Right lobe of liver (tissue), 6 donors: ENCODE measurements at regions not wholly inside any gene's neighbourhood (a gene's known extent, or its start where the extent isn't known, plus 50 kb on each side); places are given as distances from the start of the nearest gene placed in this dataset.

ENCODE experiments used
- ATAC-seq, 4 donors: fragments of 200-7000 bp; cut with Tn5 transposase; one replicate each; pipeline ENCODE4 v1.9.1; 2020; ENCODE audit warnings: mild to moderate bottlenecking in 4 of 4, moderate library complexity in 4 of 4
- DNase-seq, 3 donors: peaks; one replicate each; pipeline ENCODE4 v3.0.0-alpha.2; 2020
- H3K27ac ChIP-seq, 3 donors: fragments of 200-600 bp; one replicate each; pipeline ENCODE4 v1.8.0; 2022
- H3K27me3 ChIP-seq, 2 donors: fragments of 200-600 bp; one replicate each; pipeline ENCODE4 v1.8.0; 2022
- H3K36me3 ChIP-seq, 4 donors: fragments of 200-600 bp; sonication (generic) in 1 of 4; one replicate each; pipeline versions ENCODE4 v1.5.1 to v1.8.0; 2017 to 2022; ENCODE audit warnings: control low read depth in 1 of 4
- H3K4me1 ChIP-seq, 4 donors: fragments of 200-600 bp; sonication (generic) in 1 of 4; one replicate each; pipeline versions ENCODE4 v1.5.1 to v1.8.0; 2017 to 2022; ENCODE audit warnings: control low read depth in 1 of 4
- H3K4me3 ChIP-seq, 3 donors: fragments of 200-600 bp; one replicate each; pipeline ENCODE4 v1.8.0; 2022
- H3K9me3 ChIP-seq, 4 donors: fragments of 200-600 bp; sonication (generic) in 1 of 4; one replicate each; pipeline versions ENCODE4 v1.5.1 to v1.8.0; 2017 to 2022; ENCODE audit warnings: control low read depth in 1 of 4
- POLR2A ChIP-seq: fragments of 450-650 bp; IDR thresholded peaks from one replicate; pipeline ENCODE4 v1.6.1; 2017; ENCODE audit warnings: antibody characterized with exemption, mild to moderate bottlenecking
- WGBS: methylation state at CpG from one replicate; pipeline ENCODE4 v1.1.6; 2018; ENCODE audit warnings: low coverage, low lambda C conversion rate; ENCODE audit not compliant: insufficient coverage; ENCODE audit errors: missing lambda C conversion rate; 5-methylcytosine and 5-hydroxymethylcytosine counted together
- intact Hi-C, 2 donors: fragments of 100-400 bp; cut with DNase I; formaldehyde crosslinking; loops; one replicate each; pipeline versions ENCODE4 v1.11.2 to v1.14.1; 2022
- TF ChIP-seq, protein P1 (sequence below), 4 donors: fragments of 200-600 bp in 3 of 4; fragments of 450-650 bp in 1 of 4; IDR thresholded peaks; one replicate each; pipeline versions ENCODE4 v1.5.1 to v1.8.0; 2016 to 2022; ENCODE audit warnings: antibody characterized with exemption in 4 of 4, mild to moderate bottlenecking in 2 of 4
- donor health status: DM: no; HTN: yes; CAD: no.
- donor health status: DM: no; HTN: no; CAD: no.
- donor health status: DM: no; HTN: no; CAD: no.
- donor health status: DM: no; HTN: yes; CAD: no.
- donor health status: DM: no; HTN: yes; CAD: no.

GRCh38 chr2:239539083-239539775 lies 138.4 kb upstream of the HDAC4 start:
- ATAC-seq (no peak), DNase-seq (peak in 1 of 3 donors; percentile 15)
- Histone ChIP-seq H3K4me1 (no peaks in the 10 kb centered on the region), H3K27ac (no peak overlapping the region), H3K9me3 (no peaks in the 10 kb centered on the region), H3K36me3 (no peaks in the 10 kb centered on the region), H3K4me3 (no peak overlapping the region), H3K27me3 (no peaks in the 10 kb centered on the region)
- TF ChIP-seq POLR2A, result no peak
- TF ChIP-seq, protein P1, sequence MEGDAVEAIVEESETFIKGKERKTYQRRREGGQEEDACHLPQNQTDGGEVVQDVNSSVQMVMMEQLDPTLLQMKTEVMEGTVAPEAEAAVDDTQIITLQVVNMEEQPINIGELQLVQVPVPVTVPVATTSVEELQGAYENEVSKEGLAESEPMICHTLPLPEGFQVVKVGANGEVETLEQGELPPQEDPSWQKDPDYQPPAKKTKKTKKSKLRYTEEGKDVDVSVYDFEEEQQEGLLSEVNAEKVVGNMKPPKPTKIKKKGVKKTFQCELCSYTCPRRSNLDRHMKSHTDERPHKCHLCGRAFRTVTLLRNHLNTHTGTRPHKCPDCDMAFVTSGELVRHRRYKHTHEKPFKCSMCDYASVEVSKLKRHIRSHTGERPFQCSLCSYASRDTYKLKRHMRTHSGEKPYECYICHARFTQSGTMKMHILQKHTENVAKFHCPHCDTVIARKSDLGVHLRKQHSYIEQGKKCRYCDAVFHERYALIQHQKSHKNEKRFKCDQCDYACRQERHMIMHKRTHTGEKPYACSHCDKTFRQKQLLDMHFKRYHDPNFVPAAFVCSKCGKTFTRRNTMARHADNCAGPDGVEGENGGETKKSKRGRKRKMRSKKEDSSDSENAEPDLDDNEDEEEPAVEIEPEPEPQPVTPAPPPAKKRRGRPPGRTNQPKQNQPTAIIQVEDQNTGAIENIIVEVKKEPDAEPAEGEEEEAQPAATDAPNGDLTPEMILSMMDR (IDR thresholded peaks at IDR 0.05), result no peak
- intact Hi-C loops, result no loop called here
- 40% methylated on average over 4 of the region's 7 CpGs for WGBS

DNA sequence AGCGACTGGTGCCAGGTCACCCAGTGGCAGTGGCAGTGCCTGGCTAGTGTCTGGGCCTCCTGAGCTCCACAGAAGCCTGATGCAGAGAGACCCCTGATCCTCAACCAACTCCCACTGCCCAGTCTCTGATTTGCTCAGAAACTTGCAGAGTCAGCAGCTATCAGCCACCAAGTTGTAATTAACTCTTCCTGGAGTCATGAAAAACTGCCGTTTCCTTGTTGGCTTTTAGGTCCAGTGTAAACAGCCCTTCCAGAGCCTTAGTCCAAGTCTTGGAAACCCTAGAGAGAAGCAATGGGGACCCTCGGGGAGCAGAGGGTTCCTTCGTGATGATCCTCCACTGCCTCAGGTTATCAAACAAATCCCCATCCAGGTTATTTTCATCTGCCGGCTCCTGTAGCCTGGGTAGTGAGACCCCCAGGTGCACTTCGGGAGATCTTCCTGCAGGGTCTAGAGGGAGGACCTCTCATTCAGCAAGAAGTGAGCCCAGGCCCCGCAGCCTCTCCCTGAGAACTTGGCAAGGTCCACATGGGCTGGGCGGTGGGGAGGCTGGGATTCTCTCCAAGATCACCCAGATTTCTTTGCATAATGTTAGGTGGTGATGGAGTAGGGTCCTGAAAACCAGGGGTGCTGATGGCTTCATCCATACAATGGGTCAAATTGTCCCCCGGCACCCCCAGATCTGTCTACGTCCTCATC lies 137.7 kb upstream of the HDAC4 start:
- Histone ChIP-seq H3K4me3 (no peak overlapping the region), H3K4me1 (no peaks in the 10 kb centered on the region), H3K27ac (no peak overlapping the region), H3K36me3 (no peaks in the 10 kb centered on the region), H3K9me3 (no peaks in the 10 kb centered on the region), H3K27me3 (no peaks in the 10 kb centered on the region)
- intact Hi-C loops, result no loop called here
- TF ChIP-seq POLR2A, result no peak
- WGBS, result 69% methylated on average over 3 of the region's 10 CpGs
- ATAC-seq, result no peak
- peak in 1 of 3 donors; percentile 32 for DNase-seq

GRCh38 chr2:239537633-239538356 lies 137.0 kb upstream of the HDAC4 start:
- intact Hi-C loops, result no loop called here
- Histone ChIP-seq H3K9me3 (no peaks in the 10 kb centered on the region), H3K27ac (no peak overlapping the region), H3K4me3 (no peak overlapping the region), H3K36me3 (no peaks in the 10 kb centered on the region), H3K4me1 (no peaks in the 10 kb centered on the region), H3K27me3 (no peaks in the 10 kb centered on the region)
- WGBS, result 55% methylated on average over 3 of the region's 11 CpGs
- ATAC-seq, result no peak
- no peak for TF ChIP-seq POLR2A
- TF ChIP-seq, protein P1 (IDR thresholded peaks at IDR 0.05), result no peak
- DNase-seq, result peak in 1 of 3 donors; percentile 39

DNA sequence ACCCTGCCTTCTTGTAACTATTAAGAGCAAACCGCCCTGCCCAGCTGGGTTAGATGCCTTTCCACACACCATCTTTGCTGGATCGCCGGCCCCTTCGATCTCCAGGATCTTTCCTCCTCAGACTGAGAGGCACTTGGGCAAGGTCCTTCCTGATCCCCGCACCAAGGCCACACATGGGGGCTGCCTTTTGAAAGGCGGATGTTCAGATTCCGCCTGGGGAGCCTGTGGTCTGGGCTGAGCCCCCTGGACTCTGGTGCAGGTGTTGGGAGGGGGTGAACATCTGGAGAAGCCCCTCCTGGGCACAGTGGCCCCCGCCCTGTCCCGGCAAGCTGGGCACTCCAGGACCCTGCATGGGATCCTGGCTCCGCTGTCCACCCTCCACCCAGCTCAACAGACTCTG lies 135.4 kb upstream of the HDAC4 start:
- no peak overlapping the region for H3K27ac ChIP-seq
- no peaks in the 10 kb centered on the region for H3K27me3 ChIP-seq
- intact Hi-C loops, result no loop called here
- WGBS, result 72% methylated on average over 4 of the region's 10 CpGs
- H3K9me3 ChIP-seq, result no peaks in the 10 kb centered on the region
- ATAC-seq (peak in 1 of 4 donors; percentile 18), DNase-seq (peak in 1 of 3 donors; percentile 35)
- TF ChIP-seq POLR2A, result no peak
- TF ChIP-seq, protein P1 (IDR thresholded peaks at IDR 0.05), result no peak
- H3K4me1 ChIP-seq, result no peaks in the 10 kb centered on the region
- H3K36me3 ChIP-seq, result no peaks in the 10 kb centered on the region
- H3K4me3 ChIP-seq, result no peak overlapping the region
